ENCODE measurements at regions not wholly inside any gene's neighbourhood (a gene's known extent, or its start where the extent isn't known, plus 50 kb on each side); places are given as distances from the start of the nearest gene placed in this dataset.

GRCh38 chr5:56350011-56350596 lies 117.0 kb upstream of the ANKRD55 start:
- TF ChIP-seq CTCF (IDR thresholded peaks at IDR 0.05; ENCODE audit: poor library complexity, severe bottlenecking), result no peak
- TF ChIP-seq POLR2AphosphoS5 (IDR thresholded peaks at IDR 0.05), result no peak
